Cardiac septum (tissue), 1 donor: ENCODE measurements at regions not wholly inside any gene's neighbourhood (a gene's known extent, or its start where the extent isn't known, plus 50 kb on each side); places are given as distances from the start of the nearest gene placed in this dataset.

ENCODE experiments used
- DNase-seq: peaks from one replicate; pipeline ENCODE4 v3.0.0-alpha.2; 2020; ENCODE audit warnings: low spot score
- intact Hi-C: fragments of 100-400 bp; cut with DNase I; formaldehyde crosslinking; loops from one replicate; pipeline ENCODE4 v1.14.0; 2022
- donor health status: DM: no; HTN: no; CAD: no.

- intact Hi-C loops = no loop called here
- no peak for DNase-seq
Measured at GRCh38 chr13:22286338-22286737, 615.5 kb downstream of the FGF9 start.

DNA sequence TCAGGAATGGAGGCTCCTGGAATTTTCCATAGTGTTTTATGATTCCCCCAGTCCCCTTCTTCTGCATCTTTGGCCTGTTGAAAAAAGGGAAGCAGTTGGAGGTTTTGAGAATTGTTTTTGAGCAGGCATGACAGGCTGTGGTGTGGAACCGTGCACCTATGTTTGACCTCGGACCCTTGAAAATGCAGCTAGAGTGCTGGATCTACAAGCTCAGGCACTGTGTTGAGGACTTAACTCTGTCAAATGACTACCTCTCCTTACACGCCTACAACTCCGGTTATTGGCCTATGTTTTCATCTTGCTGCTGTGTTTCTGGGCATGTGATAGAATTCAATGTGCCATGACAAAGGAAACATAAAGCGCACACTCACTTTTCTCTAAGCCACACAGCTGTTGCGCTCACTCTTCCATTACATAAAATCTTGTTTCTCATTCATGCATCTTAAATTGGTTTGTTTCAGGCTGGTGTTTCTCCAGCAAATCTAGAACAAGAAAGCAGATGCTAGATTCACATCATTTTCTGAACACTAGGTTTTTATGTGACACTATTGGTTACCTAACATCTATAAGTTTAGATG is 616.6 kb downstream of the FGF9 start:
- intact Hi-C loops = no loop called here
- no peak for DNase-seq

GRCh38 chr13:22288496-22288895 is 617.6 kb downstream of the FGF9 start:
- no peak for DNase-seq
- intact Hi-C loops = no loop called here

DNA sequence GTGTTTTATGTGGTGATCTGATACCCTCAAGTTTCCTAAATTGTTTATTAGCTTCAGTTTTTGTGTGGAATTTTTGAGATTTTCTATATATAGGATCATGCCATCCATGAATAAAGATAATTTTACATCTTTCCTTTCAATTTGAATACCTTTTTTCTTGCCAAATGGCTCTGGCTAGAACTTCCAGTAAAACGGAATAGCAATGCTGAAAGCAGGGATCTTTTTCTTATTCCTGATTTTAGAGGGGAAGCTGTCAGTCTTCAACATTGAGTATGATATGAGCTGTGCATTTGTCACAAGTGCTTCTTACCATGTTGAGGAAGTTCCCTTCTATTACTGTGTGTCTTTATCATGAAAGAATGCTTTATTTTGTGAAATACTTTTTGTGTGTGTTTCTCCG is 618.8 kb downstream of the FGF9 start:
- intact Hi-C loops = no loop called here
- no peak for DNase-seq

DNA sequence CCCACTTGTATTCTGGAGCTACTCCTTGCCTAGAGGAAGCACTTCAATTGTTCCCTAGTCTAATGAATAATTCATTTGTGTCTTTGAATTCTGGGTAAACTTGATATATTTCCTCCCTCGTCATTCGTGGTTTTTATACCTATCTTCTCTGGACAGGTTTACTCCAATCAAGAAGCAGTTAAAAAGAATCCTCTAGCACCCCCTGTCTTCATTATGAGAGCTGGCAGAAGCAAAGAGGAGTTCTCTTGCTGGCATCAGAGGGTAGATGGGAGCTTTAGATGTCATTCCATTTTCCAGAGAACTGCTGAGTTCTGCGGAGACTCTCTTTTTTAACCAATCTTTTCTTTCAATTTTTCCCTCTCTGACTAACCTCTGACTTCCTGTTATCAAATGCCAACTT is 627.7 kb downstream of the FGF9 start:
- intact Hi-C loops = no loop called here
- DNase-seq = no peak

DNA sequence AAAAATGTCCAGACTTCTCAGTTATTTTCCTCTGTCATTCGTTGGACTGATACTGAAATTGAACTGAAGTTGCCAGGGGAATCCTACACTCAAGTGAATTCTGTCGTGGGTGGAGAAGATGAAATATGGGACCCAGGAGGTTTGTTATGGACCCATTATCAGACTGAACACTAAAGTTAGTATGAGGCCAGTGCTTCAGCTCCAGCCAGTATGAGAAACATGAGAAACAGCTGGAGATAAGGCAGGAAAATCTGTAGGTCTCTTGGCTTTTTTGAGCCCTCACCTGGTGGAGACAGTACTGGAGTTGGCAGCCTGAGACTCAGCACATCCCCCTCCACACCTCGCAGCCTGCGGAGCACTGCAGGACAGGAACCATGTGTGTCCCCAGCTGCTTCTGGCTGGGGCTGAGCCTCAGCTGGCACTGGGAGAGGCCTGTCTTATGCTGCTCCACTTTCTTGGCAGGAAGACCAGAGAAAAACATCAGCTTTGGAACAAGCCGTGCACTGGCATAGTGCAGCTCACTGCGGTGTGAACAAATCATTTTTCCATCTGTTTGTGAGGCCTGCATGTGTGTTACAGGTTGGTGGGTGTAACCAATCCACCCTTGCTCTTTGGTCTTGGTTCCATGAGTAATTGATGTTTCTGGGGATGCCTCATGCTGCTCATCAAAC is 641.0 kb downstream of the FGF9 start:
- no peak for DNase-seq
- intact Hi-C loops = no loop called here

- no peak for DNase-seq
- intact Hi-C loops = no loop called here
Measured at GRCh38 chr13:22312405-22312803, 641.5 kb downstream of the FGF9 start.

GRCh38 chr13:22316494-22317025 is 645.7 kb downstream of the FGF9 start:
- intact Hi-C loops = no loop called here
- DNase-seq = no peak

- no peak for DNase-seq
- intact Hi-C loops = no loop called here
Measured at GRCh38 chr13:22320991-22321390, 650.1 kb downstream of the FGF9 start.

GRCh38 chr13:22325761-22326160 is 654.9 kb downstream of the FGF9 start:
- intact Hi-C loops = no loop called here
- no peak for DNase-seq

- intact Hi-C loops = no loop called here
- no peak for DNase-seq
Measured at GRCh38 chr13:22332416-22332815, 661.5 kb downstream of the FGF9 start.

GRCh38 chr13:22336460-22336859 is 665.6 kb downstream of the FGF9 start:
- DNase-seq = no peak
- intact Hi-C loops = no loop called here

GRCh38 chr13:22357132-22357531 is 686.3 kb downstream of the FGF9 start:
- intact Hi-C loops = loop anchor here (5.0 kb wide), 1 partner anchor 685 kb away; the partner anchor contains the start of gene FGF9

GRCh38 chr13:22369090-22369489 is 698.2 kb downstream of the FGF9 start:
- no peak for DNase-seq
- intact Hi-C loops = no loop called here

More at GRCh38 chr13:22357132-22357531, 686.3 kb downstream of the FGF9 start:
- no peak for DNase-seq

DNA sequence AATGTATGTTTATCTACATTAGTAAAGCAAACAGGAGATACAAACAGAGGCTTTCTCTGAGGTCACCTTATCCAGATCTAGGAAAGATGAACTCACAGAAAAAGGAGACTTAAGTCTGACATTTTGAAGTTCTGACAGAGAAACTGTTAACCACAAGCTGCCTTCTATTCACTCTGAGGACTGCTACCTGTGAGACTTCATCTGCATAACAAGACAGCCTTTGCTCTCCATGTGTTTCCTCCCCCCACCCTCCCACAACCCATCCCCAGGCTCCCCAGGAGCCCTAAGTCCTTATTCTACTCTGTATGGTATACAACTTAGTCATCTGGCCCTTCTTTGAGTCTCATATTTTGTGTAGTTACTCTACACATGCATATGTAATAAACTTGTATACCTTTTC is 699.0 kb downstream of the FGF9 start:
- DNase-seq = no peak
- intact Hi-C loops = no loop called here

GRCh38 chr13:22372261-22372660 is 701.4 kb downstream of the FGF9 start:
- intact Hi-C loops = no loop called here
- no peak for DNase-seq

DNA sequence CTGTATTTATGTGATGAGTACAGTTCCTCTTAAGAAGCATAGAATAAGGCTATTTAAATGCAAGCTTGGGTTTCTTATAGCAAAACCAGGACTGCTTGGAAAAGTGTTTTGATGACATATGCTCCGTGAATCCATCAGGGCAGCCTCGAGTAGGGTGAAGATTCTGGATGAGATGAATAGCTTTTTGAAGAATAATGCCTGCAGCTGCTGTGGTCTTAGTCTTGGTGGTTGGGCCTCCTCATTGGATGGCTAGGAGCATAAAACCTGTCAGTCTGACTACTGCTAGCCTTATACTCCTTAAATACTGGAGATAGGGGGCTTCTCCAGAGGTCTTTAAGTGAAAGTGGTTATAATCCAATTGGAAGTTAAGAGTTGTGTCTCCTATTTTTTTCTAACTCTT is 704.3 kb downstream of the FGF9 start:
- DNase-seq = no peak
- intact Hi-C loops = no loop called here

DNA sequence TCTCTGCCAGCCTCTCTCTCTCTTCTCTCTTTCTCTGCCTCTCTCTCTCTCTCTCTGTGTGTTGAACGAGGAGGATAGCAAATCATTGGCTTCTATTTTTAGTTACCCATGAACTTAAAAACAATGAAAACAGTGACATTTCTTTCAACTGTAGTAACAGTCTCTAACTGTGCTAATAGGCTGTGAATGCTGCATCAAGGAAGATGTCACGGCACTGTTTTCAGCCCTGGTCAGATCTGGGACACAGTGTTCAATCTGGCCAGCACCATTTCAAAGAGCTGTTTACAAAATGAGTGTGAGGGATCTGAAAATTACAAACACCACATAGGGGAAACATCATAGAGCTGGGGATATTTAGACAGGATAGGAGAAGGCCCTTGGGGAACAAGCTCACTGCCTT is 717.0 kb downstream of the FGF9 start:
- intact Hi-C loops = no loop called here

GRCh38 chr13:22399801-22400420 is 729.0 kb downstream of the FGF9 start:
- no peak for DNase-seq
- intact Hi-C loops = no loop called here

More for the DNA sequence above, 717.0 kb downstream of the FGF9 start:
- DNase-seq = no peak

GRCh38 chr13:22402682-22403081 is 731.8 kb downstream of the FGF9 start:
- DNase-seq = no peak
- intact Hi-C loops = no loop called here

GRCh38 chr13:22403144-22403543 is 732.3 kb downstream of the FGF9 start:
- intact Hi-C loops = no loop called here

More at GRCh38 chr13:22403144-22403543, 732.3 kb downstream of the FGF9 start:
- no peak for DNase-seq
